Mammary epithelial cell (primary cell): ENCODE measurements at regions not wholly inside any gene's neighbourhood (a gene's known extent, or its start where the extent isn't known, plus 50 kb on each side); places are given as distances from the start of the nearest gene placed in this dataset.

Experiments used
- CTCF ChIP-seq, 2 donors: IDR thresholded peaks in 1 of 2; conservative IDR thresholded peaks in 1 of 2; 2 replicates each; pipeline ENCODE4 v1.5.1; 2011 to 2012; ENCODE audit warnings: inconsistent platforms in 2 of 2, low read length in 2 of 2, mild to moderate bottlenecking in 2 of 2, control low read depth in 1 of 2, low read depth in 1 of 2; ENCODE audit not compliant: insufficient read depth in 1 of 2; ENCODE audit errors: extremely low read depth in 1 of 2
- EZH2 ChIP-seq: IDR thresholded peaks from 2 replicates; pipeline ENCODE4 v1.6.1; 2012; ENCODE audit warnings: low read length, inconsistent platforms, borderline replicate concordance

GRCh38 chr13:44817131-44817671 is 172.1 kb downstream of the NUFIP1 start:
- TF ChIP-seq CTCF (conservative IDR thresholded peaks at IDR 0.05 in 1 of 2, IDR thresholded peaks at IDR 0.05 in 1 of 2; ENCODE audit: extremely low read depth in 1 of 2, insufficient read depth in 1 of 2, low read depth in 1 of 2, low read length in 2 of 2) = peak in 1 of 2 donors; percentile 5
- no peak for TF ChIP-seq EZH2
